B cell (primary cell): ENCODE measurements at regions not wholly inside any gene's neighbourhood (a gene's known extent, or its start where the extent isn't known, plus 50 kb on each side); places are given as distances from the start of the nearest gene placed in this dataset.

Experiments
- ATAC-seq: fragments of 200-7000 bp; cut with Tn5 transposase; one replicate; pipeline ENCODE4 v1.10.0; 2021; ENCODE audit warnings: low read depth, mild to moderate bottlenecking, moderate number of reproducible peaks, moderate library complexity
- CTCF ChIA-PET: fragments of 350-600 bp; sonication (Branson Sonifier 250); formaldehyde crosslinking; loops from one replicate; lab custom pipeline; 2021; ENCODE audit warnings: antibody characterized with exemption, inconsistent platforms; lab: Charles Lee
- POLR2A ChIA-PET: fragments of 350-600 bp; sonication (Branson Sonifier 250); formaldehyde crosslinking; loops from one replicate; lab custom pipeline; 2021; ENCODE audit warnings: antibody characterized with exemption; lab: Charles Lee
- DNase-seq: peaks from one replicate; pipeline ENCODE4 v3.0.0; 2013
- H2AFZ ChIP-seq: 2 replicates; pipeline ENCODE4 v1.6.1; 2012; ENCODE audit warnings: mild to moderate bottlenecking, low read depth, low read length; ENCODE audit not compliant: insufficient read depth, poor library complexity, severe bottlenecking
- H3K27ac ChIP-seq, 2 donors: 1 replicate in 1 of 2; 2 replicates in 1 of 2; pipeline ENCODE4 v1.5.1; 2012 to 2013; ENCODE audit warnings: low read length in 2 of 2, mild to moderate bottlenecking in 2 of 2, moderate library complexity in 1 of 2
- H3K27me3 ChIP-seq, 4 experiments: fragments of 200-600 bp in 1 of 4; sonication (generic) in 1 of 4; replicated peaks in 1 of 4; 1 replicate in 2 of 4; 2 replicates in 2 of 4; pipeline versions ENCODE4 v1.6.1 to v1.7.0; 2013 to 2016; ENCODE audit warnings: low read length in 3 of 4, mild to moderate bottlenecking in 2 of 4, mixed read lengths in 1 of 4, moderate library complexity in 1 of 4; ENCODE audit not compliant: insufficient read depth in 4 of 4, control insufficient read depth in 3 of 4; ENCODE audit errors: control extremely low read depth in 1 of 4
- H3K36me3 ChIP-seq, 2 experiments: replicated peaks in 1 of 2; 1 replicate in 1 of 2; 2 replicates in 1 of 2; pipeline versions ENCODE4 v1.6.1 to v1.7.1; 2013; ENCODE audit warnings: low read length in 1 of 2; ENCODE audit not compliant: insufficient read depth in 2 of 2, control insufficient read depth in 1 of 2; ENCODE audit errors: control extremely low read depth in 1 of 2, extremely low read depth in 1 of 2
- H3K4me1 ChIP-seq, 2 donors: fragments of 200-600 bp in 1 of 2; sonication (generic) in 1 of 2; 1 replicate in 1 of 2; 2 replicates in 1 of 2; pipeline versions ENCODE4 v1.5.1 to v1.6.1; 2013 to 2017; ENCODE audit warnings: low read length in 2 of 2; ENCODE audit not compliant: control insufficient read depth in 2 of 2, insufficient read depth in 2 of 2
- H3K4me2 ChIP-seq: replicated peaks from 2 replicates; pipeline ENCODE3; 2012; ENCODE audit warnings: mild to moderate bottlenecking, low read depth, low read length; ENCODE audit not compliant: poor library complexity, severe bottlenecking
- H3K4me3 ChIP-seq, 5 experiments: fragments of 200-600 bp in 1 of 5; sonication (generic) in 1 of 5; 1 replicate in 3 of 5; 2 replicates in 2 of 5; pipeline versions ENCODE4 v1.5.1 to v1.7.0; 2011 to 2016; ENCODE audit warnings: low read length in 4 of 5, mild to moderate bottlenecking in 4 of 5, low read depth in 2 of 5, control low read depth in 1 of 5, moderate library complexity in 1 of 5; ENCODE audit not compliant: insufficient read depth in 1 of 5; ENCODE audit errors: control extremely low read depth in 1 of 5, extremely low read depth in 1 of 5
- H3K79me2 ChIP-seq: fragments of 200-600 bp; sonication (generic); one replicate; pipeline ENCODE4 v1.6.0; 2016; ENCODE audit warnings: low read length; ENCODE audit not compliant: control insufficient read depth, insufficient read depth
- H3K9ac ChIP-seq: fragments of 200-600 bp; sonication (generic); 2 replicates; pipeline ENCODE4 v1.6.1; 2017; ENCODE audit warnings: mild to moderate bottlenecking, low read length, moderate library complexity
- H3K9me3 ChIP-seq, 3 donors: one replicate each; pipeline versions ENCODE4 v1.6.1 to v1.7.1; 2013; ENCODE audit warnings: low read length in 2 of 3; ENCODE audit not compliant: control insufficient read depth in 2 of 3, insufficient read depth in 1 of 3; ENCODE audit errors: control extremely low read depth in 1 of 3
- H4K20me1 ChIP-seq: 2 replicates; pipeline ENCODE4 v1.6.0; 2012; ENCODE audit warnings: mild to moderate bottlenecking, low read length; ENCODE audit not compliant: insufficient read depth, control insufficient read depth, poor library complexity, severe bottlenecking
- H3K27ac Mint-ChIP-seq: one replicate; pipeline ENCODE4 v1.8.0; 2021; ENCODE audit warnings: mixed read lengths
- H3K27me3 Mint-ChIP-seq: one replicate; pipeline ENCODE4 v1.8.0; 2021; ENCODE audit warnings: mixed read lengths
- H3K4me1 Mint-ChIP-seq: one replicate; pipeline ENCODE4 v1.8.0; 2021; ENCODE audit warnings: mixed read lengths
- H3K4me3 Mint-ChIP-seq: one replicate; pipeline ENCODE4 v1.8.0; 2021; ENCODE audit warnings: mixed read lengths
- H3K9me3 Mint-ChIP-seq: one replicate; pipeline ENCODE4 v1.8.0; 2022; ENCODE audit warnings: mixed read lengths; ENCODE audit not compliant: insufficient read depth
- EZH2 ChIP-seq: IDR thresholded peaks from 2 replicates; pipeline ENCODE4 v1.6.1; 2012; ENCODE audit warnings: borderline replicate concordance, low read depth, mild to moderate bottlenecking, moderate library complexity, low read length; ENCODE audit not compliant: insufficient read depth, poor library complexity, severe bottlenecking
- WGBS: methylation state at CpG from one replicate; pipeline ENCODE4 v1.1.5; 2013; ENCODE audit warnings: missing lambda C conversion rate; ENCODE audit not compliant: insufficient coverage; 5-methylcytosine and 5-hydroxymethylcytosine counted together
- intact Hi-C: fragments of 100-400 bp; cut with micrococcal nuclease; formaldehyde crosslinking; loops from one replicate; pipeline ENCODE4 v1.10.0; 2022
- TF ChIP-seq, protein P1 (sequence below): fragments of 200-600 bp; IDR thresholded peaks from one replicate; pipeline ENCODE4 v1.8.0; 2022; ENCODE audit warnings: antibody characterized with exemption, mild to moderate bottlenecking

DNA sequence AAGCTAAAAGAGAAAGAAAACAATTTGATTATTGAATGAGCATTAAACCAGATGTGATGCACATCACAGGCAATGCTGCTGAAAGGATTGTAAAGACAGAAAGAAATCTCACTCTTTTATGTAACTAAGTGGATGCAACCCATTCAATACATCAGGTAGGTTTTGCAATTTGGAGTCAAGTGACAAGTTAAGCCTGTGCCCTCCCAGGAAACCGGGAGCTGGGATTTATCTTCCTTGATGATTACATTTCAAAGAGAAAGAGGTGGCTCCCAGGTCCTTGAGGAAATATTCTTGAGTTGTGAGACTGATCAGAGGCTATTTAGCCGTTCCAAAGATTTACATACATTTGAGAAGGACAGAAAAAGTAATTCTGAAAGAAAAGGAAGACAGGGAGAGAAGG, 219.0 kb upstream of the PROK2 start:
- intact Hi-C loops, result no loop called here

DNA sequence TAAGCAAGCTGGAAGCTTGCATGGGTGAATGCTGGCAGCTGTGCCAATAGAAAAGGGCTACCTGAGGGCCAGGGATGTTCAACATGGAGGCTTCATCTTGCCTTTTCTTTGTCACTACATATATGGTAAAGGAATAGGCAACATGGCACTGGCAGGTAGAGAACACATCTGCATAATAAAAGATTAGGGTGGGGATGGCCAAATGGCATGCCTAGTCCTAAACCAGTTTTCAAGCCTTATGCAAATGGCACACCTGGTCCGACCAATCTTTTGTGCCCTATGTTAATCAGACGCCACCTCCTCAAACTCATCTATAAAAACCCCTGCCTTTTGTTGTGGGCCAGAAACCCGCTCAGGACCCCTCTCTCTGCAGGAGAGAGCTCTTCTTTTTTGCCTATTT, 216.8 kb upstream of the PROK2 start:
- no peak for ATAC-seq
- Histone ChIP-seq H3K9me3 (peaks cover 0 to 2% (median 0%) of the 10 kb centered on the region in 3 donors), H4K20me1 (no peaks in the 10 kb centered on the region), H3K4me2 (no peak overlapping the region), H3K9ac (no peak overlapping the region), H3K27me3 (peaks cover 0 to 5% (median 0%) of the 10 kb centered on the region in 4 experiments), H3K27ac (no peak overlapping the region), H3K79me2 (no peaks in the 10 kb centered on the region), H3K4me1 (no peaks in the 10 kb centered on the region), H3K36me3 (no peaks in the 10 kb centered on the region), H2AFZ (no peak overlapping the region), H3K4me3 (no peak overlapping the region)
- H3K9me3 Mint-ChIP-seq, result no peaks in the 10 kb centered on the region
- ChIA-PET CTCF (no interaction called here), POLR2A (no interaction called here)
- DNase-seq, result no peak
- no peaks in the 10 kb centered on the region for H3K4me1 Mint-ChIP-seq
- no peak overlapping the region for H3K4me3 Mint-ChIP-seq
- intact Hi-C loops, result no loop called here
- 100% methylated on average over 3 of the region's 3 CpGs for WGBS
- TF ChIP-seq, protein P1, sequence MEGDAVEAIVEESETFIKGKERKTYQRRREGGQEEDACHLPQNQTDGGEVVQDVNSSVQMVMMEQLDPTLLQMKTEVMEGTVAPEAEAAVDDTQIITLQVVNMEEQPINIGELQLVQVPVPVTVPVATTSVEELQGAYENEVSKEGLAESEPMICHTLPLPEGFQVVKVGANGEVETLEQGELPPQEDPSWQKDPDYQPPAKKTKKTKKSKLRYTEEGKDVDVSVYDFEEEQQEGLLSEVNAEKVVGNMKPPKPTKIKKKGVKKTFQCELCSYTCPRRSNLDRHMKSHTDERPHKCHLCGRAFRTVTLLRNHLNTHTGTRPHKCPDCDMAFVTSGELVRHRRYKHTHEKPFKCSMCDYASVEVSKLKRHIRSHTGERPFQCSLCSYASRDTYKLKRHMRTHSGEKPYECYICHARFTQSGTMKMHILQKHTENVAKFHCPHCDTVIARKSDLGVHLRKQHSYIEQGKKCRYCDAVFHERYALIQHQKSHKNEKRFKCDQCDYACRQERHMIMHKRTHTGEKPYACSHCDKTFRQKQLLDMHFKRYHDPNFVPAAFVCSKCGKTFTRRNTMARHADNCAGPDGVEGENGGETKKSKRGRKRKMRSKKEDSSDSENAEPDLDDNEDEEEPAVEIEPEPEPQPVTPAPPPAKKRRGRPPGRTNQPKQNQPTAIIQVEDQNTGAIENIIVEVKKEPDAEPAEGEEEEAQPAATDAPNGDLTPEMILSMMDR, result no peak
- no peak for TF ChIP-seq EZH2
- H3K27me3 Mint-ChIP-seq, result peaks cover 6% of the 10 kb centered on the region
- no peak overlapping the region for H3K27ac Mint-ChIP-seq

More for the DNA sequence above, 219.0 kb upstream of the PROK2 start:
- WGBS, result no CpG with 5 or more reads among the region's 2 CpGs
- POLR2A ChIA-PET, result no interaction called here
- CTCF ChIA-PET, result no interaction called here
- Histone ChIP-seq H3K9me3 (no peaks in the 10 kb centered on the region), H3K9ac (no peak overlapping the region), H3K4me2 (no peak overlapping the region), H4K20me1 (no peaks in the 10 kb centered on the region), H3K4me1 (no peaks in the 10 kb centered on the region), H3K36me3 (no peaks in the 10 kb centered on the region), H3K27me3 (peaks cover 0 to 5% (median 0%) of the 10 kb centered on the region in 4 experiments), H3K4me3 (no peak overlapping the region), H3K79me2 (no peaks in the 10 kb centered on the region), H3K27ac (no peak overlapping the region), H2AFZ (no peak overlapping the region)
- no peak for DNase-seq
- Mint-ChIP-seq H3K4me3 (no peak overlapping the region), H3K27ac (no peak overlapping the region), H3K9me3 (no peaks in the 10 kb centered on the region), H3K4me1 (no peaks in the 10 kb centered on the region), H3K27me3 (peaks cover 10% of the 10 kb centered on the region)
- ATAC-seq, result no peak
- no peak for TF ChIP-seq EZH2
- TF ChIP-seq, protein P1, result no peak
